ENCODE measurements at regions not wholly inside any gene's neighbourhood (a gene's known extent, or its start where the extent isn't known, plus 50 kb on each side); places are given as distances from the start of the nearest gene placed in this dataset.

DNA sequence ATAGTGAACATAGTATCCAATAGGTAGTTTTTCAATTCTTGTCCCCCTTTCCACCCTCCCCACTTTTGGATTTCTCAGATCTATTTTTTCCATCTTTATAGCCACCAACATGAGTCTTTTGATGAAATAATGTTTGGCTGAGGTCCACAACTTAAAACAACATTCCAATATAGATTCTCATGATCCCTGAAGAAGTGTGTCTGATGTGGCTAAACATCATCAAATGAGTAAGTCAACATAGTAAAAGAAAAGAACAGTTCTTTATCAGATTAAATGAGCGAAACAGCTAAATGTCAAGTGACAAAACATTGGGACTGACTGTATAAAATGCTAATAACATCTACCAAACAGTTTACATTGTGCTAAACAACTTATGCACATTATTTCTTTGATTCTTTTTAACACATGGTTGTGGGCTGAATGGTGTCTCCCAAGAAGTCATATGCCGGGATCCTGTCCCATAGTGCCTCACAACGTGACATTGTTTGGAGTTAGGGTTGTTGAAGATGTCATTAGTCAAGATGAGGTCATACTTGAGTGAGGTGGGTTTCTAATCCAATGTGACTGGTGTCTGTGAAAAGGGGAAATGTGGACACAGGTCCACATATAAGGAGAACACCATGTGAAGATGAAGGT, 453.6 kb downstream of the LTN1 start:
- 89 to 91% methylated on average over 2 to 3 of the region's 3 CpGs for WGBS, 2 experiments (ENCODE audit: insufficient coverage in 1 of 2, insufficient read length in 1 of 2)
- Histone ChIP-seq H3K27ac (ENCODE audit: low read depth, low read length) (no peak overlapping the region), H3K4me1 (ENCODE audit: control insufficient read depth, insufficient read depth, low read length) (peaks cover 3% of the 10 kb centered on the region), H3K36me3 (ENCODE audit: control insufficient read depth, insufficient read depth, low read length) (no peaks in the 10 kb centered on the region), H3K27me3 (ENCODE audit: control insufficient read depth, insufficient read depth, low read length, poor library complexity, severe bottlenecking) (no peaks in the 10 kb centered on the region), H3K4me3 (ENCODE audit: low read length) (no peak overlapping the region), H3K9me3 (ENCODE audit: control insufficient read depth, low read length) (no peaks in the 10 kb centered on the region), H3K9ac (ENCODE audit: extremely low read depth, low read length, poor library complexity, severe bottlenecking) (no peak overlapping the region)
- Mint-ChIP-seq H3K9me3 (peaks cover 5% of the 10 kb centered on the region), H3K4me1 (peaks cover 32% of the 10 kb centered on the region), H3K36me3 (ENCODE audit: low read depth) (peaks cover 4% of the 10 kb centered on the region), H3K4me3 (no peak overlapping the region), H3K27me3 (ENCODE audit: insufficient read depth) (no peaks in the 10 kb centered on the region), H3K27ac (no peak overlapping the region)
- no peak for DNase-seq
- TF ChIP-seq, protein P1, sequence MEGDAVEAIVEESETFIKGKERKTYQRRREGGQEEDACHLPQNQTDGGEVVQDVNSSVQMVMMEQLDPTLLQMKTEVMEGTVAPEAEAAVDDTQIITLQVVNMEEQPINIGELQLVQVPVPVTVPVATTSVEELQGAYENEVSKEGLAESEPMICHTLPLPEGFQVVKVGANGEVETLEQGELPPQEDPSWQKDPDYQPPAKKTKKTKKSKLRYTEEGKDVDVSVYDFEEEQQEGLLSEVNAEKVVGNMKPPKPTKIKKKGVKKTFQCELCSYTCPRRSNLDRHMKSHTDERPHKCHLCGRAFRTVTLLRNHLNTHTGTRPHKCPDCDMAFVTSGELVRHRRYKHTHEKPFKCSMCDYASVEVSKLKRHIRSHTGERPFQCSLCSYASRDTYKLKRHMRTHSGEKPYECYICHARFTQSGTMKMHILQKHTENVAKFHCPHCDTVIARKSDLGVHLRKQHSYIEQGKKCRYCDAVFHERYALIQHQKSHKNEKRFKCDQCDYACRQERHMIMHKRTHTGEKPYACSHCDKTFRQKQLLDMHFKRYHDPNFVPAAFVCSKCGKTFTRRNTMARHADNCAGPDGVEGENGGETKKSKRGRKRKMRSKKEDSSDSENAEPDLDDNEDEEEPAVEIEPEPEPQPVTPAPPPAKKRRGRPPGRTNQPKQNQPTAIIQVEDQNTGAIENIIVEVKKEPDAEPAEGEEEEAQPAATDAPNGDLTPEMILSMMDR (conservative IDR thresholded peaks at IDR 0.05): no peak

DNA sequence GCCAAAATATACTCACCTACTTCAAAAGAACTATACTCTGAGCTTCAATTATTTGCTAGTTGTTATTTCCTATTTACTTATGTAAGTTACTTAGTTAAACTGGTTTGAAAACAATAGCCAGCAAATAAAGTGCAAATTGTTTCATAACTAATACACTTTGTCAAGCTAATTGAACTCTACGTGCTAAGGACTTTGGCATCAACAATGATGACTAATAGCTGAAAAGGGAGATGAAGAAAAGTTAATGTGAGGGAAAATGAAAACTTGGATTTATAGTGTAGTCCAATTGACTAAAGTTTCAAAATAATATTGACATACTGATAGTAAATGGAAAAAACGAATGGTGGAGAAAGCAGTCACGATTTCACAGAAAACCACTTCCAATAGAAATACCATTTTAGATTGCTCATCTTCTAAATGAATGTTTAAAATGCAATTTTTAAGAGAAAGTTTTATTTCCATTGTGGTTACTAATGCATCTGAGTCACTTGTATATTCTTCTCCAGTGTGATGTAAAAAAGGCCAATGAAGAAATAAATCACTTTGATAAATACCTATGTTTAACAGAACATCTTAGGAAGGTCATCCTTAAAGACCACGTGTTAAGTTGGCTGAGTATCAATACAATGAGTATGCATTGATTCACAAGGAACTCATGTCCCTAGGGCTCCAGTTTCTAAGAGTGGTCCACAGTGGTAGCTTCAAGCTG, 455.2 kb downstream of the LTN1 start:
- Histone ChIP-seq H3K27ac (ENCODE audit: low read depth, low read length) (no peak overlapping the region), H3K9me3 (ENCODE audit: control insufficient read depth, low read length) (no peaks in the 10 kb centered on the region), H3K27me3 (ENCODE audit: control insufficient read depth, insufficient read depth, low read length, poor library complexity, severe bottlenecking) (no peaks in the 10 kb centered on the region), H3K4me3 (ENCODE audit: low read length) (no peak overlapping the region), H3K4me1 (ENCODE audit: control insufficient read depth, insufficient read depth, low read length) (peaks cover 3% of the 10 kb centered on the region), H3K36me3 (ENCODE audit: control insufficient read depth, insufficient read depth, low read length) (no peaks in the 10 kb centered on the region), H3K9ac (ENCODE audit: extremely low read depth, low read length, poor library complexity, severe bottlenecking) (no peak overlapping the region)
- peaks cover 5% of the 10 kb centered on the region for H3K9me3 Mint-ChIP-seq
- H3K27ac Mint-ChIP-seq: no peak overlapping the region
- H3K4me1 Mint-ChIP-seq: peaks cover 36% of the 10 kb centered on the region
- TF ChIP-seq, protein P1 (conservative IDR thresholded peaks at IDR 0.05): no peak
- peaks cover 4% of the 10 kb centered on the region for H3K36me3 Mint-ChIP-seq (ENCODE audit: low read depth)
- H3K27me3 Mint-ChIP-seq (ENCODE audit: insufficient read depth): no peaks in the 10 kb centered on the region
- no peak for DNase-seq
- 82 to 98% methylated on average over 2 to 3 of the region's 4 CpGs for WGBS, 2 experiments (ENCODE audit: insufficient coverage in 1 of 2, insufficient read length in 1 of 2)
- H3K4me3 Mint-ChIP-seq: no peak overlapping the region

DNA sequence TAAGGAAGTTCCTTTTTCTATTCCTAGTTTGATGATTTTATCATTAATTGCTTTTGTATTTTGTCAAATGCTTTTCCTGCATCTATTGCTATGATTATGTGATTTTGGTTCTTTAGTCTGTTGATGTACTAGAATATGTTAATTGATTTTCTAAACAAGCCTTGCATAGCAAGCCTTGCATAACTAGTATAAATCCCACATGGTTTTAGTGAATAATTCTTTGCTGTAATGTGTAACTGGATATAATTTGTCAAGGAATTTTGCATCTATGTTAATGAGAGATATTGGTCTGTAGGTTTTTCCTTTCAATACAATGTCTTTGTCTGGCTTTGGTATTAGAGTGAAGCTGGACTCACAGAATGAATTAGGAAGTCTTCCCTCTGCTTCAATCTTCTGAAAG, 460.2 kb downstream of the LTN1 start:
- Histone ChIP-seq H3K9me3 (ENCODE audit: control insufficient read depth, low read length) (peaks cover 5% of the 10 kb centered on the region), H3K9ac (ENCODE audit: extremely low read depth, low read length, poor library complexity, severe bottlenecking) (no peak overlapping the region), H3K27ac (ENCODE audit: low read depth, low read length) (no peak overlapping the region), H3K27me3 (ENCODE audit: control insufficient read depth, insufficient read depth, low read length, poor library complexity, severe bottlenecking) (no peaks in the 10 kb centered on the region), H3K4me1 (ENCODE audit: control insufficient read depth, insufficient read depth, low read length) (peaks cover 3% of the 10 kb centered on the region), H3K4me3 (ENCODE audit: low read length) (no peak overlapping the region), H3K36me3 (ENCODE audit: control insufficient read depth, insufficient read depth, low read length) (no peaks in the 10 kb centered on the region)
- TF ChIP-seq, protein P1 (conservative IDR thresholded peaks at IDR 0.05): no peak
- peaks cover 3% of the 10 kb centered on the region for H3K36me3 Mint-ChIP-seq (ENCODE audit: low read depth)
- peaks cover 35% of the 10 kb centered on the region for H3K4me1 Mint-ChIP-seq
- peaks cover 6% of the 10 kb centered on the region for H3K9me3 Mint-ChIP-seq
- H3K4me3 Mint-ChIP-seq: no peak overlapping the region
- DNase-seq: no peak
- no peaks in the 10 kb centered on the region for H3K27me3 Mint-ChIP-seq (ENCODE audit: insufficient read depth)
- H3K27ac Mint-ChIP-seq: no peak overlapping the region

Measured in endodermal cell (in vitro differentiated cells).